ENCODE measurements at regions not wholly inside any gene's neighbourhood (a gene's known extent, or its start where the extent isn't known, plus 50 kb on each side); places are given as distances from the start of the nearest gene placed in this dataset.

DNA sequence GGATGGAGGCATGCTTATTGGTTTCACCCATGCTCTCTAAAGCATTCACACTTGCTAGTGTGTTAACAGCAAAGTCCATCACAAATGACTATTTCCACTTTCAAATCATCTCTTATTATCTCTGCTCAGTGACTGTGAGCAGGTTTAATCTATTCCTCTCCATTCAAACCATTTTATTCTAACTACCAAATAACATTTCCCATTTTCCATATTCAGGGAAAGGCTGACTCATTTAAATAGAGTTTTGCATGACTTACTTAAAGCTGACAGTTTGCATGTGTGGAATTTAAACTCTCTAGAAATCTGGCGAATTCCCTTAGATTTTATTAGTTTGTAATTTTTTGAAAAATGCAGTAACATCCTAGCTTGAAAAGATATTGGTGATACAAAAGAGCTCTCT lies 615.7 kb upstream of the LRRC4C start:
- DNase-seq (no peak), ATAC-seq (no peak)
- no peak for TF ChIP-seq POLR2A (IDR thresholded peaks at IDR 0.05)
- TF ChIP-seq, protein P1, sequence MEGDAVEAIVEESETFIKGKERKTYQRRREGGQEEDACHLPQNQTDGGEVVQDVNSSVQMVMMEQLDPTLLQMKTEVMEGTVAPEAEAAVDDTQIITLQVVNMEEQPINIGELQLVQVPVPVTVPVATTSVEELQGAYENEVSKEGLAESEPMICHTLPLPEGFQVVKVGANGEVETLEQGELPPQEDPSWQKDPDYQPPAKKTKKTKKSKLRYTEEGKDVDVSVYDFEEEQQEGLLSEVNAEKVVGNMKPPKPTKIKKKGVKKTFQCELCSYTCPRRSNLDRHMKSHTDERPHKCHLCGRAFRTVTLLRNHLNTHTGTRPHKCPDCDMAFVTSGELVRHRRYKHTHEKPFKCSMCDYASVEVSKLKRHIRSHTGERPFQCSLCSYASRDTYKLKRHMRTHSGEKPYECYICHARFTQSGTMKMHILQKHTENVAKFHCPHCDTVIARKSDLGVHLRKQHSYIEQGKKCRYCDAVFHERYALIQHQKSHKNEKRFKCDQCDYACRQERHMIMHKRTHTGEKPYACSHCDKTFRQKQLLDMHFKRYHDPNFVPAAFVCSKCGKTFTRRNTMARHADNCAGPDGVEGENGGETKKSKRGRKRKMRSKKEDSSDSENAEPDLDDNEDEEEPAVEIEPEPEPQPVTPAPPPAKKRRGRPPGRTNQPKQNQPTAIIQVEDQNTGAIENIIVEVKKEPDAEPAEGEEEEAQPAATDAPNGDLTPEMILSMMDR (IDR thresholded peaks at IDR 0.05 in 4 of 5, conservative IDR thresholded peaks at IDR 0.05 in 1 of 5): no peak
- in situ Hi-C loops (cut with MboI; ENCODE audit: low sequenced_read_pairs in 4 of 4) (no loop called here), intact Hi-C loops (cut with DNase I; ENCODE audit: low total_unique reads) (no loop called here)
- Histone ChIP-seq H3K4me3 (no peak overlapping the region), H3K27ac (no peak overlapping the region), H3K27me3 (no peaks in the 10 kb centered on the region), H3K36me3 (no peaks in the 10 kb centered on the region), H3K4me1 (no peaks in the 10 kb centered on the region), H3K9me3 (no peaks in the 10 kb centered on the region)

DNA sequence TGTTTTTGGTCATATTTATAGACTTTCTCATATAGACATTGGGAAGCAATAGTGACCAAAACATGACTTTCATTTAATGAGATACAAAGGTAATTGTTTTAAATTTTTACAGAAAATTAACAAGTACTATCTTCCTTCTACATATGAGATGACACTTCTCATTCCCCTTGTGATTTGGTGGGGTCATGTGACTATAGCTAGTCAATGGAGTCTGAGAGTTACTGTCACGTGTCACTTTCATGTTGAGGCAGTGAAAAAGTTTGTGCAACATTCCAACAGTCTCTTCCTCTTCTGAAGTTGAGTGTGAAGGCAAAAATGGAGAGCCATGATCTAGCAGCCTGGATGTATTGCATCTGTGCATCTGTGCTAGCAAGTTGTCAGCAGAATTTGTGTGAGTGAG lies 618.3 kb upstream of the LRRC4C start:
- DNase-seq: no peak
- TF ChIP-seq, protein P1 (IDR thresholded peaks at IDR 0.05 in 4 of 5, conservative IDR thresholded peaks at IDR 0.05 in 1 of 5): no peak
- Histone ChIP-seq H3K27me3 (no peaks in the 10 kb centered on the region), H3K9me3 (no peaks in the 10 kb centered on the region), H3K36me3 (no peaks in the 10 kb centered on the region), H3K4me3 (no peak overlapping the region), H3K27ac (no peak overlapping the region), H3K4me1 (no peaks in the 10 kb centered on the region)
- intact Hi-C loops (cut with DNase I; ENCODE audit: low total_unique reads): no loop called here
- ATAC-seq: no peak
- in situ Hi-C loops (cut with MboI; ENCODE audit: low sequenced_read_pairs in 4 of 4): no loop called here

DNA sequence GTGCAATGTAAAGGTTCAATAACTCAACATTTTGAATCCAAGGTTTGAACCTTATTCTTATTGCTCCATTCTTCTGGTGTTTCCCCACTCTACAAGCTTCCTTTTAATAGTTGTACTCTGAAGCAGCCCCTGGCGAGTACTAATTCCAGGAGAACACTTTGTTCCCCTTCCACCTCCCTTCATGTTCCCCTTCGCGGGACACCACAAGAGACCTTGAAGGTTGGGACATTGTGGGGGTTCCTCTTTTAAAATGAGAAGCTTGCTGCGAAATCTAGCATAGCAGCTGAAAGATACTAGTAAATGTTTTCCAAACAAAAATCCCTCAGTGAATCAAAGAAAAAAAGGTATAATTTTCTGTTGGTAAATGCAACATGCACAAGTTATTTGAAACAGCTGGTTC lies 626.3 kb upstream of the LRRC4C start:
- H3K27me3 ChIP-seq: no peaks in the 10 kb centered on the region
- TF ChIP-seq POLR2A (IDR thresholded peaks at IDR 0.05): no peak
- TF ChIP-seq, protein P1 (IDR thresholded peaks at IDR 0.05 in 4 of 5, conservative IDR thresholded peaks at IDR 0.05 in 1 of 5): no peak
- H3K4me1 ChIP-seq: no peaks in the 10 kb centered on the region
- intact Hi-C loops (cut with DNase I; ENCODE audit: low total_unique reads): no loop called here
- ATAC-seq: peak in 1 of 2 donors; percentile 42
- no peaks in the 10 kb centered on the region for H3K9me3 ChIP-seq
- H3K27ac ChIP-seq: no peak overlapping the region
- in situ Hi-C loops (cut with MboI; ENCODE audit: low sequenced_read_pairs in 4 of 4): no loop called here
- no peak overlapping the region for H3K4me3 ChIP-seq
- peak in 1 of 2 donors; percentile 11 for DNase-seq
- H3K36me3 ChIP-seq: no peaks in the 10 kb centered on the region

DNA sequence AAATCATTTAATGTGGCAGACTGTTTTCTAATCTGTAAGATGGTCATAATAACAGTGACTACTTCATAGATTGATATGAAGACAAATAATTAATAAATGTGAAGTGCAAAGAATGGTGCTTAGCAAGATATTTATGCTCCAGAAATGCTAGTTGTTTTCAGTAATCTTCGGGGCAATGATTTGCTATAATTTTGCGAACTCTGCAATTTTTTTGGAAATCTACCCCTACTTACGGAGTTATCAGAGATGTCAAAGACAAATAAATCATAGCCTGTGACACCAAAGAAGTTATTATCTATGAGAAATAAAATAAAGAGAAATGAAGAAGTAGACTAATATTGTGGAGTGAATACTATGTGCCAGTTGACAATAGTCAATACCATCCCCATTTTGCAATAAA lies 634.1 kb upstream of the LRRC4C start:
- Histone ChIP-seq H3K27ac (no peak overlapping the region), H3K4me3 (no peak overlapping the region), H3K9me3 (no peaks in the 10 kb centered on the region), H3K4me1 (no peaks in the 10 kb centered on the region), H3K27me3 (no peaks in the 10 kb centered on the region), H3K36me3 (no peaks in the 10 kb centered on the region)
- ATAC-seq (no peak), DNase-seq (no peak)
- TF ChIP-seq, protein P1 (IDR thresholded peaks at IDR 0.05 in 4 of 5, conservative IDR thresholded peaks at IDR 0.05 in 1 of 5): no peak
- no peak for TF ChIP-seq POLR2A (IDR thresholded peaks at IDR 0.05)
- intact Hi-C loops (cut with DNase I; ENCODE audit: low total_unique reads) (no loop called here), in situ Hi-C loops (cut with MboI; ENCODE audit: low sequenced_read_pairs in 4 of 4) (no loop called here)

DNA sequence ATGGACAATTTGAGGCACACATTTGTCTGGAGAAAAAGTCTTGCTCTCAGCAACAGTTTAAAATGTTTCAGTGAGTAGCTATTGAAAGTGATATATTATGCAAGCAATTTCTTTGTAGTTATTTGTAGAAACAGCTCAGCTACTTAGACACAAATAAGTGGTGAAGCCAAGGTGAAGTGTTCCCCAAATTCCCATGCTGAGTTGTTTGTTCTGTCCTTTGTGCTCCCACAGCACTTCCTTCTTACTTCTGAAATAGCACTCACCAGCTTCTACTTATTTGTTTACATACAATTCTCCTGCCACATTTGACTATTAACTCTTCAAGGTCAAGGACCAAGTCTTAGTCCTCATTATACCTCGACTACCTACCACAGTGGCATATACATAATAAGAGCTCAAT lies 638.6 kb upstream of the LRRC4C start:
- ATAC-seq (no peak), DNase-seq (no peak)
- TF ChIP-seq, protein P1 (IDR thresholded peaks at IDR 0.05 in 4 of 5, conservative IDR thresholded peaks at IDR 0.05 in 1 of 5): no peak
- no peak for TF ChIP-seq POLR2A (IDR thresholded peaks at IDR 0.05)
- Histone ChIP-seq H3K27ac (no peak overlapping the region), H3K4me1 (no peaks in the 10 kb centered on the region), H3K4me3 (no peak overlapping the region), H3K27me3 (no peaks in the 10 kb centered on the region), H3K36me3 (no peaks in the 10 kb centered on the region), H3K9me3 (no peaks in the 10 kb centered on the region)
- intact Hi-C loops (cut with DNase I; ENCODE audit: low total_unique reads): no loop called here
- in situ Hi-C loops (cut with MboI; ENCODE audit: low sequenced_read_pairs in 4 of 4): no loop called here
